HCT116 (cell line): ENCODE measurements at regions not wholly inside any gene's neighbourhood (a gene's known extent, or its start where the extent isn't known, plus 50 kb on each side); places are given as distances from the start of the nearest gene placed in this dataset.

ENCODE experiments used
- ATAC-seq: fragments of 200-7000 bp; cut with Tn5 transposase; 2 replicates; pipeline ENCODE4 v1.9.1; 2020; ENCODE audit warnings: mild to moderate bottlenecking, moderate library complexity
- BruUV-seq: library from RNA; stranded (reverse); fragments of 400-500 nt; replicated peaks from 2 replicates; lab custom pipeline; 2021; lab: Mats Ljungman, UMichigan
- CTCF ChIA-PET: fragments of 300-600 bp; sonication (Branson Sonifier 250); formaldehyde crosslinking; loops from one replicate; lab custom pipeline; 2021; ENCODE audit warnings: antibody characterized with exemption; lab: Charles Lee
- POLR2A ChIA-PET: fragments of 300-600, 350-600 bp; sonication (Branson Sonifier 250); formaldehyde crosslinking; loops from one replicate; lab custom pipeline; 2021; ENCODE audit warnings: antibody characterized with exemption; lab: Charles Lee
- RAD21 ChIA-PET, 2 experiments: fragments of 300-600 bp; sonication (Branson Sonifier 250); formaldehyde crosslinking; loops; one replicate each; lab custom pipeline; 2023; ENCODE audit warnings: low total read pairs in 2 of 2; ENCODE audit not compliant: uncharacterized antibody in 2 of 2, unreplicated experiment in 2 of 2, low non-redundant PET in 1 of 2; lab: Charles Lee
- DNase-seq: peaks from one replicate; pipeline ENCODE4 v3.0.0-alpha.2; 2010; ENCODE audit warnings: low read depth, low spot score
- H2AFZ ChIP-seq: fragments of 200-600 bp; shearing (Covaris generic), sonication (generic); 2 replicates; pipeline ENCODE4 v1.6.1; 2017; ENCODE audit warnings: low read depth, mixed run types, mixed read lengths, antibody characterized with exemption, low read length; ENCODE audit not compliant: poor library complexity, severe bottlenecking
- H3K27ac ChIP-seq: 2 replicates; pipeline ENCODE4 v1.5.1; 2012; ENCODE audit warnings: low read depth, low read length
- H3K27me3 ChIP-seq: fragments of 200-600 bp; sonication (generic); 2 replicates; pipeline ENCODE4 v1.6.1; 2016; ENCODE audit warnings: mixed run types, low read length, mixed read lengths; ENCODE audit not compliant: insufficient read depth
- H3K36me3 ChIP-seq, 2 experiments: fragments of 200-500 bp in 1 of 2; fragments of 200-600 bp in 1 of 2; sonication (Bioruptor generic) in 1 of 2; sonication (generic) in 1 of 2; 2 replicates each; pipeline versions ENCODE4 v1.5.1 to v1.6.1; 2014 to 2016; ENCODE audit warnings: low read length in 2 of 2, inconsistent platforms in 1 of 2, mixed read lengths in 1 of 2, mixed run types in 1 of 2; ENCODE audit not compliant: insufficient read depth in 2 of 2, control insufficient read depth in 1 of 2
- H3K4me1 ChIP-seq, 2 experiments: fragments of 200-600 bp in 1 of 2; sonication (generic) in 1 of 2; 2 replicates each; pipeline versions ENCODE4 v1.5.1 to v1.6.1; 2012 to 2017; ENCODE audit warnings: low read length in 2 of 2, inconsistent platforms in 1 of 2, mild to moderate bottlenecking in 1 of 2, mixed read lengths in 1 of 2, mixed run types in 1 of 2, moderate library complexity in 1 of 2; ENCODE audit not compliant: insufficient read depth in 2 of 2, control insufficient read depth in 1 of 2
- H3K4me2 ChIP-seq: fragments of 200-600 bp; sonication (generic); 2 replicates; pipeline ENCODE4 v1.6.1; 2017; ENCODE audit warnings: mixed run types, low read length, mixed read lengths
- H3K4me3 ChIP-seq, 2 experiments: fragments of 200-600 bp in 1 of 2; sonication (generic) in 1 of 2; replicated peaks in 1 of 2; 2 replicates each; pipeline ENCODE4 v1.5.1; 2011 to 2016; ENCODE audit warnings: low read length in 2 of 2, control low read depth in 1 of 2, low read depth in 1 of 2, mild to moderate bottlenecking in 1 of 2, mixed read lengths in 1 of 2, mixed run types in 1 of 2
- H3K79me2 ChIP-seq: fragments of 200-600 bp; sonication (generic); 2 replicates; pipeline ENCODE4 v1.6.1; 2017; ENCODE audit warnings: mild to moderate bottlenecking, mixed run types, low read length, moderate library complexity, mixed read lengths; ENCODE audit not compliant: insufficient read depth
- H3K9ac ChIP-seq: fragments of 200-600 bp; sonication (generic); 2 replicates; pipeline ENCODE4 v1.6.1; 2016; ENCODE audit warnings: low read length, mixed read lengths
- H3K9me2 ChIP-seq: fragments of 200-600 bp; sonication (generic), shearing (Covaris generic); 2 replicates; pipeline ENCODE4 v1.6.1; 2017; ENCODE audit warnings: mixed run types, mild to moderate bottlenecking, moderate library complexity; ENCODE audit not compliant: insufficient read depth
- H3K9me3 ChIP-seq, 2 experiments: fragments of 200-500 bp in 1 of 2; fragments of 200-600 bp in 1 of 2; sonication (Bioruptor generic) in 1 of 2; sonication (generic) in 1 of 2; 2 replicates each; pipeline ENCODE4 v1.6.1; 2014 to 2017; ENCODE audit warnings: low read length in 2 of 2, mixed read lengths in 2 of 2, inconsistent platforms in 1 of 2, low read depth in 1 of 2, mild to moderate bottlenecking in 1 of 2, mixed run types in 1 of 2, moderate library complexity in 1 of 2; ENCODE audit not compliant: control insufficient read depth in 1 of 2, insufficient read depth in 1 of 2
- H4K20me1 ChIP-seq: fragments of 200-600 bp; sonication (generic), shearing (Covaris generic); 2 replicates; pipeline ENCODE4 v1.6.1; 2017; ENCODE audit warnings: mixed run types, mild to moderate bottlenecking, moderate library complexity; ENCODE audit not compliant: insufficient read depth
- CTCF ChIP-seq, 3 experiments: fragments of 200-600 bp in 1 of 3; sonication (generic) in 1 of 3; IDR thresholded peaks in 2 of 3; conservative IDR thresholded peaks in 1 of 3; 2 replicates each; pipeline ENCODE4 v1.5.1; 2012 to 2017; ENCODE audit warnings: low read depth in 2 of 3, low read length in 2 of 3, antibody characterized with exemption in 1 of 3, borderline replicate concordance in 1 of 3, control low read depth in 1 of 3, mild to moderate bottlenecking in 1 of 3, mixed read lengths in 1 of 3, mixed run types in 1 of 3, moderate library complexity in 1 of 3; ENCODE audit not compliant: insufficient read depth in 1 of 3
- EGR1 ChIP-seq: IDR thresholded peaks from 2 replicates; pipeline ENCODE4 v1.6.1; 2012; ENCODE audit warnings: low read depth
- MAX ChIP-seq: IDR thresholded peaks from 2 replicates; pipeline ENCODE4 v1.6.1; 2012
- SIN3A ChIP-seq: IDR thresholded peaks from 2 replicates; pipeline ENCODE4 v1.6.1; 2012; ENCODE audit warnings: low read depth
- SP1 ChIP-seq: IDR thresholded peaks from 2 replicates; pipeline ENCODE4 v1.6.1; 2012; ENCODE audit warnings: low read depth
- TCF7L2 ChIP-seq: IDR thresholded peaks from 2 replicates; pipeline ENCODE4 v1.7.0; 2011; ENCODE audit warnings: borderline replicate concordance, inconsistent platforms; ENCODE audit not compliant: insufficient read depth, insufficient read length; ENCODE audit errors: extremely low read depth
- ZFX ChIP-seq: fragments of 450-650 bp; IDR thresholded peaks from 2 replicates; pipeline ENCODE4 v1.6.1; 2017
- intact Hi-C: fragments of 100-400 bp; cut with micrococcal nuclease; formaldehyde crosslinking; loops from 2 replicates; pipeline ENCODE4 v1.10.0; 2022

GRCh38 chr2:129728035-129728972 lies 251.2 kb upstream of the RAB6C start (continued):
- no peak for TF ChIP-seq TCF7L2
- no peak for TF ChIP-seq ZFX

GRCh38 chr2:129729011-129729410 lies 250.5 kb upstream of the RAB6C start:
- POLR2A ChIA-PET: no interaction called here
- no peaks in the 10 kb centered on the region for H3K36me3 ChIP-seq
- ATAC-seq: no peak
- no peaks in the 10 kb centered on the region for H3K9me3 ChIP-seq
- H3K27me3 ChIP-seq: peaks cover 16% of the 10 kb centered on the region
- H3K27ac ChIP-seq: no peak overlapping the region
- no peak overlapping the region for H3K9ac ChIP-seq
- no peaks in the 10 kb centered on the region for H4K20me1 ChIP-seq
- H3K4me3 ChIP-seq: no peak overlapping the region
- no peak overlapping the region for H2AFZ ChIP-seq
- no peak overlapping the region for H3K4me2 ChIP-seq
- intact Hi-C loops: no loop called here
- H3K9me2 ChIP-seq: no peaks in the 10 kb centered on the region
- H3K79me2 ChIP-seq: no peaks in the 10 kb centered on the region
- TF ChIP-seq EGR1 (no peak), CTCF (IDR thresholded peaks at IDR 0.05 in 2 of 3, conservative IDR thresholded peaks at IDR 0.05 in 1 of 3; ENCODE audit: borderline replicate concordance in 1 of 3, insufficient read depth in 1 of 3, low read depth in 2 of 3, low read length in 2 of 3) (no peak), SP1 (no peak), SIN3A (no peak), MAX (no peak)
- TF ChIP-seq, all 23 proteins: peak for 0
- no TSS peak for BruUV-seq
- ChIA-PET RAD21 (no interaction called here), CTCF (no interaction called here)
- no peak for DNase-seq
- H3K4me1 ChIP-seq: no peaks in the 10 kb centered on the region
